Stimulated activated CD4-positive, alpha-beta T cell treated with anti-CD3 and anti-CD28 coated beads, TNF-alpha, amount 100 ng/mL, for 24 hours (primary cell): ENCODE measurements at regions not wholly inside any gene's neighbourhood (a gene's known extent, or its start where the extent isn't known, plus 50 kb on each side); places are given as distances from the start of the nearest gene placed in this dataset.
"Not testable (repeated sequence)": the region's sequence is repeated elsewhere in the genome, so short reads cannot be mapped to it uniquely, and the experiment has no call there.

Experiments
- DNase-seq, 3 experiments: peaks; one replicate each; pipeline ENCODE4 v3.0.0-alpha.2; 2020; ENCODE audit warnings: low read depth in 3 of 3

- no peak for DNase-seq
These were observed 685.4 kb downstream of the PLA2G4A start for GRCh38 chr1:187514110-187514509.

GRCh38 chr1:187516874-187517273 lies 688.1 kb downstream of the PLA2G4A start:
- no peak for DNase-seq

- DNase-seq, result no peak
These were observed 688.8 kb downstream of the PLA2G4A start for GRCh38 chr1:187517546-187517945.

- DNase-seq, result no peak
These were observed 698.6 kb downstream of the PLA2G4A start for GRCh38 chr1:187527346-187527745.

DNA sequence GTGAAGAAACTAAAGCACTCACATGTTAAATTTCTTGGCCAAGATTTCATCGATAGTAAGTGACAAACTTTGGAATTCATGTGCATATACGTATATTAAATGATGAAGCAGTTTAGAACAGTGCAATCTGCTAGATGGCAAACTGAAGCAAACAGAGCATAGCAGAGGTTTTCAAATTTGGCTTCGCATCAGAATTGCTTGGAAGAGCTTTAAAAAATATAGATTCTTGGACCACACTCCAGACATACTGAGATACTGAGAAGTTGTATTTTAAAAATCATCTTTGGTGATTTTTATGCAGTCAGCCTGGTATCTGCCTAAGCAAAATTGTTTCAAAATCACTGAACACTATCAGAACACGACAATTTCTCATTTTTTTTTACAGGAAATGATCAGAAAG lies 709.2 kb downstream of the PLA2G4A start:
- no peak for DNase-seq

GRCh38 chr1:187549540-187549939 lies 720.8 kb downstream of the PLA2G4A start:
- no peak for DNase-seq

- DNase-seq, result no peak
These were observed 722.3 kb downstream of the PLA2G4A start for GRCh38 chr1:187551061-187551460.

DNA sequence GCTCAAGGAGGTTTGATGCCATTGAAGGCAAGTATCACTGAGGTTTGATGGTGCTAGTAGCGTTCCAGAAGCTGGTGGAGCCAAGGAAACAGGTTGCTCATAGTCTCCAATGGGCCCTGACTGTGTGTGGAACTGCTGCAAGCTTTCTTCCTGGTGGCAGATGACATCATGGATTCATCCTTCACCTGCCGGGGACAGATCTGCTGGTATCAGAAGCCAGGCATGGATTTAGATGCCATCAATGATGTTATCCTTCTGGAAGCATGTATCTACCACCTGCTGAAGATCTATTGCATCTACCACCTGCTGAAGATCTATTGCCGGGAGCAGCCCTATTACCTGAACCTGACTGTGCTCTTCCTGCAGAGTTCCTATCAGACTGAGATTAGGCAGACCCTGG lies 734.4 kb downstream of the PLA2G4A start:
- no peak for DNase-seq

DNA sequence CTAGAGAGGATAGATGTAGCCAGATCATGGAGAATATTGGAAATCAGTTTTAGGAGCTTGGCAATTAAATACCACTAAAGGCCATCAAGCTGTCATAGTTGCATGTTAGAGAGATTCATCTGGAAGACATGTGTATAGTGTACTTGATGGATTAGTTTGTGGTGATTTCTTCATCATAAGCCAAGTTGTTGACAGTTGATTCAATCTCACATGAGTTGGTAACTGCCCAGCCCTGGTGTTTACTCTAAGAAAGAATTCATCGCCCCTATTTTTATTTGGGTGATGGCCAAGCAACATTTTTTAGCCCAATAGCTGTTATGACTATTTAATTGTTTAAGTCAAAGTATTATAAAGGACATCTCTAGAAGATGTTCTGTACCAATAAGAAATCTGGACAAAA lies 737.6 kb downstream of the PLA2G4A start:
- no peak for DNase-seq

DNA sequence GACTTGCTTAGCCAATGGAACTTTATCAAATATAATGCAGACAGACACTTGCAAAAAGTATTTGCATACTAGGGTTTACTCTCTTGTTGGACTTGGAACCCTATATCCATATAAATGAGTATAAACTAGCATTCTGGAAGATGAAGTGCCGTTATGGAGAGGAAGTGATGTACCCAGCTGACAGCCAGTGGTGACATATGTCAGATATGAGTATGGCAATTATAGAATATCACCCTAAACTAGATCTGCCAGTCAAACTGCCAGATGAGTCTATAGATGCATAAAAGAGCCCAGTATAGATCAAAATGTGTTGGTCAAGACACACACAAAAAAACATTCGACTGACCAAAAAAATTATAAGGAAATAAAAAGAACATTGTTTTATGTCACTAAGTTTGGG lies 739.3 kb downstream of the PLA2G4A start:
- DNase-seq, result no peak

DNA sequence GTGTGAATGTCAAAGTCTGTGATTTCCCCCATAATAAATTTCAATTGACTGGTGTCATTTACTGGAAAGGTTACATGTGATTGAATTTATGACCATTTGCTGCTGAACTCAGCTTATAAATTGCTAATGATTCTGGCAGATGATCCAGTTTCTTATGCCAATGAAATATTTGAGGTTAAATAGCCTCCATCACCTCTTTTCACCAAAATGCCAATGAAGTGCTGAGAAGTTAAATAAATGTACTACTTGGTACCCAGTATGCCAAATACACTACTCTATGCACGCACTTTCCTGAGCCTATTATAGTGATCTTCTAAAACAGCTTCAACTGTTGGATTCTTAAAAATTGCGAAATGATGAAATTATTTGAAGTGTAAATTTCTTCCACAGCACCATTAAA lies 741.4 kb downstream of the PLA2G4A start:
- DNase-seq, result no peak

DNA sequence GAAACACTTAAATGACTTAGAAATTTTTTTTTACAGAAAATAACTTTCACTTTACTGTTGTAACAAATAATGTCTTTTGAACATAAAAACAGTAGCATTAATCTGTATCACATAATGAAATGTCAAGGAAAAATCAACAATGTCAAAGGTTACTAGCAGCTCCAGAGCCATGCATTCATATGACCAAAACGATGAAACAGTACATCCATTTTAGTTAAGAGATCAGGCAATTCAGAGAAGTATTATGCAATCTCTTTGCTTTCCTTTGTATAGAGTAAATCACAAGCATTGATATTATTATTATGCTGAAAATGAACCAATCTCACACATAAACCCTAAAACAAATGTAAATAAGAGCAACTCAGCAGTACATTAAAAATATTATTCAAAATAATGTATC lies 748.9 kb downstream of the PLA2G4A start:
- no peak for DNase-seq

- DNase-seq, result no peak
These were observed 760.2 kb downstream of the PLA2G4A start for GRCh38 chr1:187588917-187589316.

DNA sequence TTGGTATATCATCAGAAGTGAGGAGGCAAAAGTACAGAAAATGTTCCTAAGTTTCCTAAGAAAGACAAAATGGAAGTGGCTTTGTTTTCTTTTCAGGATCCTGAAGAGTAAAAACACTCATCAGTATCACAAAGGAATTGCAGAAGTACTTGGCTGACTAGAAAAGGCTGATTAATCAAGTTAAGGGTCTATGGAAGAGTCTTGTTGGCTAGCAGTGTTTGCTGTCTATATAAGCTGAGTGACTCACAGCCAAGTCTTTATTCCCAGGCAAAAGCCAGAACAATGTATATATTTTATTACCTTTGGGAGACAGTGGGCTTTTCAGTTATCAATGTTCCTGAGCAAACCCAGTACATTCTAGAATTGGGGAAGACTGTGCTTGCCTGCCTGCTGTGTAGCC lies 777.0 kb downstream of the PLA2G4A start:
- DNase-seq, result no peak

DNA sequence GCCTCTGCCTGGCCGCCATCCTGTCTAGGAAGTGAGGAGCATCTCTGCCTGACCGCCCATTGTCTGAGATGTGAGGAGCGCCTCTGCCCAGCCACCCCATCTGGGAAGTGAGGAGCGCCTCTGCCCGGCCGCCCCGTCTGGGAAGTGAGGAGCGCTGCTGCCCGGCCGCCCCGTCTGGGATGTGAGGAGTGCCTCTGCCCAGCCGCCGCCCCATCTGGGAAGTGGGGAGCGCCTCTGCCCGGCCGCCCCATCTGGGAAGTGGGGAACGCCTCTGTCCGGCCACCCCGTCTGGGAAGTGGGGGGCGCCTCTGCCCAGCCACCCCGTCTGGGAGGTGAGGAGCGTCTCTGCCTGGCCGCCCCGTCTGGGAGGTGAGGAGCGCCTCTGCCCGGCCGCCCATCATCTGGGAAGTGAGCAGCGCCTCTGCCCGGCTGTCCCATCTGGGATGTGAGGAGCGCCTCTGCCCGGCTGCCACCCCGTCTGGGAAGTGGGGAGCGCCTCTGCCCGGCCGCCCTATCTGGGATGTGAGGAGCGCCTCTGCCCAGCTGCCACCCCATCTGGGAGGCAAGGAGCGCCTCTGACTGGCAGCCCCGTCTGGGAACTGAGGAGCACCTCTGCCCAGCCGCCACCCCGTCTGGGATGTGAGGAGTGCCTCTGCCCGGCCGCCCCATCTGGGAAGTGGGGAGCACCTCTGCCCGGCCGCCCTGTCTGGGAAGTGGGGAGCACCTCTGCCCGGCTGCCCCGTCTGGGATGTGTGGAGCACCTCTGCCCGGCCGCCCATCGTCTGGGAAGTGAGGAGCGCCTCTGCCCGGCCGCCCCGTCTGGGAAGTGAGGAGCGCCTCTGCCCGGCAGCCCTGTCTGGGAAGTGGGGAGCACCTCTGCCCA lies 787.3 kb downstream of the PLA2G4A start:
- not testable (repeated sequence) for DNase-seq

- not testable (repeated sequence) for DNase-seq
These were observed 788.1 kb downstream of the PLA2G4A start for GRCh38 chr1:187616830-187617229.

GRCh38 chr1:187617776-187618175 lies 789.0 kb downstream of the PLA2G4A start:
- DNase-seq, result no peak

GRCh38 chr1:187619175-187619574 lies 790.4 kb downstream of the PLA2G4A start:
- no peak for DNase-seq

DNA sequence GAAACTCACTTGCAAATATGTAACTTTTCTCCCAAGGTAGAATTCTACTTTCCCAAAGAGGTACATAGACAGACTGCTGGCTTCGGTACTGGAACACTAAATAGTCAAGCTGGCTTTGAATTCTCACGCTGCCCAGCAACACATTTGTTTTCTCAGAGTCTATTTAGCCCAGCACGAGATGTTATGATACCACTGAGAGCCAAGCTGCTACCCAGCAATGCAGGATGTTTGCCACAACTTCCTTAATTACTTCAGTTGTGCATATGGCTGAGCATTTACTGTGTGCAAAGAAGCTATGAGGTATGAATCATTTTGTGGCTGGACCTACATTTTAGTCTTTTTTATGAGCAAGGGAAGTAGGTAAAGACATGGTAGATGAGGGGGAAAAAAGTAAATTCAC lies 793.2 kb downstream of the PLA2G4A start:
- DNase-seq, result no peak

- no peak for DNase-seq
These were observed 793.8 kb downstream of the PLA2G4A start for GRCh38 chr1:187622545-187622944.

GRCh38 chr1:187624812-187625545 lies 796.2 kb downstream of the PLA2G4A start:
- no peak for DNase-seq

DNA sequence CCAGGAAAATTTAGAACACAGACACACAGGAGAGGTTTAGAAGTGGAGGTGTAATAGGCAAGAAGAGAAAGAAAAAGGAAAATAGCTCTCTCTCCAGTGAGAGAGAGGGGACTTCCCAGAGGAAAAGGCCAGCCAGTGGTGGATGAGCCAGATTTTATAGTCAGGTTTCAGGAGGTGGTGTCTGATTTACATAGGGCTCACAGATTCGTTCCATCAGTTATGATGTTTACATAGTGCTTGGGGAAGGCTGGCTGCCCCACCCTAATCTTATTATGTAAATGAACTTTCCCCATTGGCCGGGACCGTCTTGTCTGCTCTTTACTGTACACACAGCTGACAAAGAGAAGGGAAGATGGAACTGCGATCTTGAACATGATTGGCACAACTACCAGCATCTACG lies 797.3 kb downstream of the PLA2G4A start:
- DNase-seq, result no peak

DNA sequence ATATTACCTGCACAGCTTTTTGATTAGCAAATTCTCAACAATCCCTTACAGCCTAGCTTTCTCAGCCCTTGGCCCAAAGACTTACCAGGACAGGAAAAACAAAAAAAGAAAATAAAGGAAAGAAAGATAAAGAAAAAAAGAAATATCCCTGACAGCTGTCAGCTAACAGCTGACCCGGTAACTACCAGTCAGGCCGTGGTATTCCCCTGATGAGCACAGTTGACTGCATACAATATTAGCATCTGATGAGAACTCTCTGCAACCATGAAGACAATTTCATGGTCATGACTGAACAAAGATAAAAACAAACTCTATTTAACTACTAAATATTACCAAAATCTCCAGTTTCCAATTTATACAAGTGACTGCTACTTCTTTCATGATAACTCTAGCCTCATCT lies 798.8 kb downstream of the PLA2G4A start:
- DNase-seq, result no peak
